OCI-LY7 (cell line): ENCODE measurements at regions not wholly inside any gene's neighbourhood (a gene's known extent, or its start where the extent isn't known, plus 50 kb on each side); places are given as distances from the start of the nearest gene placed in this dataset.

Experiments
- CTCF ChIP-seq: fragments of 200-600 bp; sonication (generic); conservative IDR thresholded peaks from 2 replicates; pipeline ENCODE4 v1.5.1; 2014; ENCODE audit warnings: mild to moderate bottlenecking, antibody characterized with exemption, low read length, moderate library complexity, mixed read lengths
- EZH2phosphoT487 ChIP-seq: fragments of 200-600 bp; sonication (generic); IDR thresholded peaks from 2 replicates; pipeline ENCODE4 v1.6.1; 2018; ENCODE audit warnings: low read depth, borderline replicate concordance, mild to moderate bottlenecking, mixed run types, antibody characterized with exemption, low read length, moderate library complexity, mixed read lengths

- no peak for TF ChIP-seq CTCF
- no peak for TF ChIP-seq EZH2phosphoT487
Measured at GRCh38 chr5:57805732-57806131, 323.1 kb upstream of the ACTBL2 start.
